NOMO-1 treated with dmso at 0.1 percent for 144 hours (cell line): ENCODE measurements at regions not wholly inside any gene's neighbourhood (a gene's known extent, or its start where the extent isn't known, plus 50 kb on each side); places are given as distances from the start of the nearest gene placed in this dataset.

Experiments
- DNase-seq: peaks from one replicate; lab custom pipeline; 2025; ENCODE audit not compliant: unreplicated experiment; lab: John Stamatoyannopoulos, UW

- DNase-seq: no peak
These were observed 213.7 kb upstream of the NR4A3 start for GRCh38 chr9:99607842-99608448.

- no peak for DNase-seq
These were observed 207.3 kb upstream of the NR4A3 start for GRCh38 chr9:99614341-99614740.

- no peak for DNase-seq
These were observed 200.6 kb upstream of the NR4A3 start for GRCh38 chr9:99621040-99621439.

- no peak for DNase-seq
These were observed 199.0 kb upstream of the NR4A3 start for GRCh38 chr9:99622679-99623078.

- DNase-seq: no peak
These were observed 197.8 kb upstream of the NR4A3 start for GRCh38 chr9:99623780-99624364.

- DNase-seq: no peak
These were observed 197.0 kb upstream of the NR4A3 start for GRCh38 chr9:99624499-99625233.

GRCh38 chr9:99626426-99626825 lies 195.3 kb upstream of the NR4A3 start:
- DNase-seq: peak; percentile 8

GRCh38 chr9:99628285-99628684 lies 193.4 kb upstream of the NR4A3 start:
- no peak for DNase-seq

- peak; percentile 7 for DNase-seq
These were observed 192.7 kb upstream of the NR4A3 start for GRCh38 chr9:99628849-99629620.

GRCh38 chr9:99632349-99633038 lies 189.2 kb upstream of the NR4A3 start:
- no peak for DNase-seq

GRCh38 chr9:99633265-99633664 lies 188.4 kb upstream of the NR4A3 start:
- peak; percentile 4 for DNase-seq

- DNase-seq: peak; percentile 20
These were observed 187.5 kb upstream of the NR4A3 start for GRCh38 chr9:99634186-99634585.

GRCh38 chr9:99635032-99635431 lies 186.7 kb upstream of the NR4A3 start:
- no peak for DNase-seq

GRCh38 chr9:99637641-99638040 lies 184.0 kb upstream of the NR4A3 start:
- DNase-seq: peak; percentile 6

GRCh38 chr9:99638971-99639370 lies 182.7 kb upstream of the NR4A3 start:
- no peak for DNase-seq

- DNase-seq: no peak
These were observed 174.1 kb upstream of the NR4A3 start for GRCh38 chr9:99647604-99648003.

- no peak for DNase-seq
These were observed 171.4 kb upstream of the NR4A3 start for GRCh38 chr9:99650187-99650874.

- peak; percentile 83 for DNase-seq
These were observed 161.5 kb upstream of the NR4A3 start for GRCh38 chr9:99660191-99660636.

- DNase-seq: no peak
These were observed 158.4 kb upstream of the NR4A3 start for GRCh38 chr9:99663297-99663696.

- DNase-seq: no peak
These were observed 157.8 kb upstream of the NR4A3 start for GRCh38 chr9:99663856-99664255.
